T47D (cell line): ENCODE measurements at regions not wholly inside any gene's neighbourhood (a gene's known extent, or its start where the extent isn't known, plus 50 kb on each side); places are given as distances from the start of the nearest gene placed in this dataset.

Source experiments
- DNase-seq, 2 experiments: peaks; one replicate each; pipeline versions ENCODE4 v3.0.0 to v3.0.0-alpha.2; 2011 to 2012; ENCODE audit warnings: low read depth in 1 of 2, low spot score in 1 of 2
- JUND ChIP-seq: IDR thresholded peaks from 2 replicates; pipeline ENCODE4 v1.6.1; 2012; ENCODE audit warnings: low read depth
- in situ Hi-C: cut with HindIII; loops from 2 replicates; pipeline ENCODE4 v1.10.0; 2016; ENCODE audit warnings: low sequenced_read_pairs, low pct_unique_long_range_greater_than_20kb

GRCh38 chr12:127429551-127430285 is 837.3 kb upstream of the TMEM132C start:
- no peak for DNase-seq

DNA sequence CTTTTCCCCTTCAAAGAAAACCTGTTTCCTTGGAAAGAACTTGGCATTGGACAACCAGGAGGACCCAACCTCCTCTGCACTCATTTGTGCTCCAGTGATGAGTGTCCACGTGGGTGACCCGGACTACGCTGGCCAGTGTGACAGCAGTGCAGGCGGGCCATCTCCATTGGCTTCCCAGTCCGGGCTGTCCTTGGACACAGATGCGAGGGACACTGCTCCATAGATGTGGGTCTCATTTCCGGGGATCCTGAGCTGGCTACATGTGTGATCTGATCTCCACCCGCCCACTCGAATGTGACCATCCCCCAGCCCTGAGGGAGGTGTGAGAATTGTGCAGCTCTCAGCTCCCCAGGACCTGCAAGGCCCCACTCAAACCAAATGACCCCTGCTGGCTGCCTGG is 836.6 kb upstream of the TMEM132C start:
- no peak for TF ChIP-seq JUND
- in situ Hi-C loops, result no loop called here
- DNase-seq, result no peak

More at GRCh38 chr12:127429551-127430285, 837.3 kb upstream of the TMEM132C start:
- no peak for TF ChIP-seq JUND
- in situ Hi-C loops, result no loop called here

DNA sequence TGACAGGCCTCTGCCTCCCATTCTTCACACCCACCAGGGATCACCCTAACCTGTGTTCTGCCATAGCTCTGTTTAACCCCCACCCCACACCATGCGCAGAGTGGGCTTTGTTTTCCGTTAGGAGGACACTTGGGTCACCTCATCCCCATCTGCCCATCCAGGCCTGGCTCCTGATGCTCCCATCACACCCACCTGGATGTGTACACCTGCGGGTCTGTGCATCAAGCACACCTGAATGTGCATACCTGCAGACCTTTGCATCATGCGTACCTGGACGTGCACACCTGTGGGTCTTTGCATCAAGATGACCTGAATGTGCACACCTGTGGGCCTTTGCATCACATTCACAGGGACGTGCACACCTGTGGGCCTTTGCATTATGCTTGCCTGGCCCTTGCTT is 835.8 kb upstream of the TMEM132C start:
- in situ Hi-C loops, result no loop called here
- no peak for TF ChIP-seq JUND
- DNase-seq, result no peak

DNA sequence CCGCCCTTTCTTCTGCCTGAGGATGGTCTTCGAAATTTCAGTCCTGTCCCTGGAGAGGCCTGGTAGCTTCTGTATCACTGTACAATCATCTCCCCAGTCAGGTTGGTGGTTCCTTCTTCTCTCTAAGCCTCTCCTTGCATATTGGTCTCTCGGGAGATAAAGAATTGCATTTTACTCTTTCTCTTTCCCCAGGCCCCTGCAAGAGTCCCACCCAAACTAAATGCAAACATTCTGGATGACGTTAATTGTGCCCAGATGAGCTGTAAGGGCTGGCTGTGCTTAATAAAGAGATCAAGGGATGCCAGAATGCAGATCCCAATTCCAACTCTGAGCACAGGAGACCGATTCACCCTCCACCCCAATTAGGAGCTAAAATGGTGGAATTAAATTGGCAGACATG is 835.4 kb upstream of the TMEM132C start:
- in situ Hi-C loops, result no loop called here
- no peak for TF ChIP-seq JUND
- no peak for DNase-seq

DNA sequence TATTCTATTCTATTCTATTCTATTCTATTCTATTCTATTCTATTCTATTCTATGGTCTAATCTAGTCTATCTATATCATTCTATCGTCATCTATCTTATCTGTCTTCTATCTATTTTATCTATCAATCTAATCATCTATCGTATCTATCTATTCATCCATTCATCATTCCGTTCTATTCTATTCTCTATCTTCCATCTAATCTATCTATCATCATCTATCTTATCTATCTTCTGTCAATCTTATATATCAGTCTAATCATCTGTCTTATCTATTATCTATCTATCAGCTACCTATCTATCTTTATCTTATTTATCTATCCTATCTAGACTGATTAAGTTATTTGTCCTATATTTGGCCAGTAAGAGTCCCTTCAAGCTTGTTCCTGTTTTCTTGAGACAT is 831.5 kb upstream of the TMEM132C start:
- no peak for TF ChIP-seq JUND
- DNase-seq, result no peak
- in situ Hi-C loops, result no loop called here

DNA sequence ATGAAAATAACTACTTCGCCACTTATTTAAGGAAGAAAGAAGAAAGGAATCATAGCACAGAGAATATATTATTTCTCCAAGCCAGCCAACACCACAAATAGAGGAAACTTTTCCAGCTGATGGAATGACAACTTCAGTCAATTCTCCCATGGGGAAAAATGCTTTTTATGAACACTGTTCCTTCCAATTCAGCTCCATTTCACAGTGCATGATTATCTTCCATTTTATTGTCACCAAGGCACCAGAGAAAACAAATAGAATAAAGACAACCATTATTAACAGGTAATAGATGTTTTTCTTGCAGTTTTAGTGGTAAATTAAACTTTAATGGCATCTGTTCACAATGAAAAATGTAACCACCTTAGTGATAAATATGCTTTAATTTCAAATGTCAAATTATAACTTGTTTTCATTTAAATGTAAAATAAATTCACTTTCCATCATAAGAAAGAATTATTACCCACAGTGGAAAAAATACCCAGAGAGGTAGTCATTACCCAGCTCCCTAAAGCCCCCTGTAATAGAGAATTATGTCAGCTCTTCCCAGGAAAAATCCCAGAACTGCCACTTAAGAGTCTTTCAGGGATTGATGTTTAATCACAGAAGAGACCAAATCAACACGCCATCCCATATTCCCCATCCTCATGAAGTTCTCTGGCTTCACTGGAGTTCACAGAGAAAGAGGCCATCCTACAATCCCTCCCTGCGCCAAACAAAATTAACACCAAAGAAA is 828.3 kb upstream of the TMEM132C start:
- no peak for DNase-seq
- TF ChIP-seq JUND, result no peak
- in situ Hi-C loops, result no loop called here

GRCh38 chr12:127445581-127446139 is 821.3 kb upstream of the TMEM132C start:
- no peak for TF ChIP-seq JUND
- in situ Hi-C loops, result no loop called here
- DNase-seq, result no peak

DNA sequence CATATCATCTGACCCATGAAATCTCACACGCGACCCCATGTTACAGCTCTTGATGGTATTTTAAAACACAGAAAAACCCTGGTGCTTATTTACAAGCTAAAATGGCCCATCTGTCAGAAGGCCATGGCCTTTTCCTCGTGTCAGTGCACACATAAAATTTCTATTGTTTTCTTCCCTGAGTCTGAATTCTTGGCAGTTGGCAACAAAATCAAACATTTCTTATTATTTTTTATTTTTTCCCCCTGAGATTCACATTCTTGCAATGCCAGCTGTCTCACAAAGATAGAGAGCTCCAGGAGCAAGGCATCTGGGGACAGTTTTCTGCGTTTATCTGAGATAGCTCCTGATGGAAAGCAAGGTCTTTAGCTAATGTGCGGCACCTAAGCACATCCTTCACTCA is 818.1 kb upstream of the TMEM132C start:
- no peak for DNase-seq
- no peak for TF ChIP-seq JUND
- in situ Hi-C loops, result no loop called here

GRCh38 chr12:127450826-127451225 is 816.1 kb upstream of the TMEM132C start:
- DNase-seq, result no peak
- in situ Hi-C loops, result no loop called here
- TF ChIP-seq JUND, result no peak

DNA sequence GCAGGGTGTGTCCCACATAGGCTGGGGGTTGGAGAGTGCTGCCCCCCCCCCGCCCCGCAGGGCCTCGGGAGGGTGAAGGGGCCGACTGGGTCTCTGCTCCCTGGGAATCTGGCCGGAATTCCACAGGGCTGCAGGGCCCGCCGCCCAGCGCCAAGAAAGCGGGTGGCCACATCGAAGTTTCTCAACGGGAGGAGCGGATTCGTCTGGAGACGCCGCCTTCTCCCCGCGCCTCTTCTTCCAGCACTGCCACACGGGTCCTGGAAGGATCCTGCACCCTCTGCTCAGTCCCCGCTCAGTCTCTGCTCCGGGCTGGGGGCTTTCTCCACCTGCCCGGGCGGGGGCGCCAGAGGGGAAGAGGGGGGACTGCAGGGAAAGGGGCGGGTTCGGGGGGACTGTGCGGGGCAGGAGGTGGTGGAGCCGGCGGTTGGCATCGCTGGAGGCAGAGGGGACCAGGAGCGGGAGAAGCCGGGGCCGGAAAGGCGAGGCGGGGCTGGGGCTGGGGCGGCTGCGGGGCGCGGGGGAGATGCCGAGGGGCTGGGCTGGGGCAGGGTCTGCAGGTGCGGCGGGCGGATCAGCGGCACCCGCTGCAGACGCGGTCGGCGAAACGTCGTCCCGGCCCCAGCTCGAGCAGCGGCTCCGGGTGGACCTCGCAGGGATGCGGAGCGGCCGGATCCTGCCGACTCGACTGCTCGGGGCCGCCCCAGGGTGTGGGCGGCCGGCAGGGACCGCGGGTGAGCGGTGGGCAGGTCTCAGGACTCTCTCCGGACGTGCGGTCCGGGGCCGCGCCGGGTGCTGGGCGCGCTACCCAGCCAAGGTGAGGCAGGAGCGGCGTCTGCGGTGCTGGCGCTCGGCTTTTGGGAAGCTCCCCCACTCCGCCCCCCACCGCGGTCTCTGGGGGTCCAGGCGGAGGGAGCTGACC is 811.4 kb upstream of the TMEM132C start:
- TF ChIP-seq JUND, result no peak
- in situ Hi-C loops, result no loop called here
- DNase-seq, result no peak

DNA sequence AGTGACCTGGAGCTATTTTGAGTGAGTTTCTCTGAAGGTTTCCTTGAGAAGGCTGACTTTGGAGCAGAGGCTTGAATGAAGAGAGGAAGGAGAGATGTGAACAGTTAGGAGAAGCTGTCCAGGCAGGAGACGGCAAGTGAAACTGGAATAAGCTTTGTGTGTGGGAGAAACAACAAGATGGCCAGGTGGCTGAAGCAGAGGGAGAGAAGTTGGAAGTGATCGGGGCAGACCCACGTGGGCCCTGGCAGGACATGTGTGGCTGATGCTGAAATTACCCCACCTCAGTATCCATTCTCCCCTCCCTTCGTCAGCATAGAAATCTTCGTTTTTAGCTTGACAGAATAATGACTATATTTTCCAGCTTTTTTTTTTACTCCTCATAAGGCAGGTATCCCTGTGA is 809.2 kb upstream of the TMEM132C start:
- in situ Hi-C loops, result no loop called here
- no peak for TF ChIP-seq JUND
- DNase-seq, result no peak

DNA sequence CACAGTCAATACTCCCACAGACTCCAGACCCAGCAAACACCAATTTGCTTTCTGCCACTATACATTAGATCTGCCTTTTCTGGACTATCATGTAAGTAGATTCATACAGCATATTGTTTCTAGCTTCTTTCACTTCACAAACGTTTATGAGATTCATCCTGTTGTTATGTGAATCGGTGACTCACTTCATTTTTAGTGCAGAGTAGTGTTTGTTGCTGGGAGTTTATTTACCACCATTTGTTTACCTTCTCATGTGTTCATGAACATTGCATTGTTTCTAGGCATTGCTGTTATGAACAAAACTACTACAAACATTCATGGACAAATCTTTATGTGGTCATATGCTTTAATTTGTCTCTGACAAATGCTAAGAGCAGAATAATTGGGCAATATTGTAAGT is 807.8 kb upstream of the TMEM132C start:
- DNase-seq, result no peak
- in situ Hi-C loops, result no loop called here
- TF ChIP-seq JUND, result no peak
